22Rv1 (cell line): ENCODE measurements at regions not wholly inside any gene's neighbourhood (a gene's known extent, or its start where the extent isn't known, plus 50 kb on each side); places are given as distances from the start of the nearest gene placed in this dataset.

Experiments
- CTCF ChIP-seq: fragments of 450-650 bp; IDR thresholded peaks from 2 replicates; pipeline ENCODE4 v1.5.1; 2017; ENCODE audit warnings: mild to moderate bottlenecking
- ZFX ChIP-seq: fragments of 450-650 bp; IDR thresholded peaks from 2 replicates; pipeline ENCODE4 v1.6.1; 2017; ENCODE audit warnings: antibody characterized with exemption, borderline replicate concordance

GRCh38 chr20:21574443-21574842, 60.6 kb upstream of the NKX2-2 start:
- TF ChIP-seq CTCF, result no peak
- no peak for TF ChIP-seq ZFX
